KBM-7 (cell line): ENCODE measurements at regions not wholly inside any gene's neighbourhood (a gene's known extent, or its start where the extent isn't known, plus 50 kb on each side); places are given as distances from the start of the nearest gene placed in this dataset.

Source experiments
- DNase-seq: peaks from one replicate; pipeline ENCODE4 v3.0.0-alpha.2; 2015
- in situ Hi-C: fragments of 300-500 bp; cut with MboI; formaldehyde crosslinking; loops from 2 replicates; pipeline ENCODE4 v1.14.3; 2020; ENCODE audit warnings: low sequenced_read_pairs, low pct_unique_long_range_greater_than_20kb, mixed read lengths

- no peak for DNase-seq
- in situ Hi-C loops = no loop called here
Observed at GRCh38 chr5:159385536-159385935, 55.2 kb upstream of the IL12B start.

DNA sequence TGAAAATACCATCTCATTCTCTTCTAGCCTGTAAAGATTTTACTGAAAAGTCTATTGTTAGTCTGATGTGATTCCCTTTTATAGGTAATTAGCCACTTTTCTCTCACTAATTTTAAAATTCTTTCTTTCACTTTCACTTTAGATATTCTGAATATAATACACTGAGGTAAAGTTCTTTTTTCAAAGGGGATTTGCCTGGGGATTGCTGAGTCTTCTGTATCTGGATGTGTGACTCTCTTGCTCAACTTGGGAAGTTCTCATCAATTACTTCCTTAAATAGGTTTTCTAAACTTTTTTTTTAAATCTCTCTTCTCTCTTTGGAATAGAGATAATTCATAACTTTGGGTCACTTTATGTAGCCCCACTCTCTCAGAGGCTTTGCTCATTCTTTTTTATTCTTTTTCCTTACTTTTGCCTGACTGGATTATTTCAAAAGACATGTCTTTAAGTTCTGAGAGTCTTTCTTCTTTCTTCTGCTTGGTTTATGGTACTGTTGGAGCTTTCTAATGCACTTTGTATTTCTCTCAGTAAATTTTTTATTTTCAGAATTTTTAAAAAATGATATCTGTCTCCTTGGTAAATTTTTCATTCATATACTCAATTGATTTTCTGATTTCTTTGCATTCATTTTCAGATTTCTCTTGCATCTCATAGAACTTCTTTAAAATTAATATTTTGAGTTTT lies 55.9 kb upstream of the IL12B start:
- peak; percentile 32 for DNase-seq
- in situ Hi-C loops = no loop called here

DNA sequence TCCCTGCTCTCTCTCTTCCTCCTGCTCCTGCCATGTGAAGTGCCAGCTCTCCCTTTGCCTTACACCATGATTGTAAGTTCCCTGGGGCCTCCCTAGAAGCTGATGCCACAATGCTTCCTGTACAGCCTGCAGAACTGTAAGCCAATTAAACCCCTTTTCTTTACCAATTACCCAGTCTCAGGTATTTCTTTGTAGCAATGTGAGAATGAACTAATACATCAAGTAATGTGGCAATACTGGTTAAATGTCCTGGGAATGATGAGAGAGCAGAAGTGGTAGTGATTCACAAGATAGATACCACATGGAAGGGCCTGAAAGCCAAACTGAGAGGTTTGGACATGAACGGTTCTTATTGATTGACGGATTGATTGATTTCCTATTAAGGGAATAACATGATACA lies 62.6 kb upstream of the IL12B start:
- in situ Hi-C loops = no loop called here

GRCh38 chr5:159393854-159394274 lies 63.6 kb upstream of the IL12B start:
- in situ Hi-C loops = no loop called here
- DNase-seq = peak; percentile 73

More for the DNA sequence above, 62.6 kb upstream of the IL12B start:
- DNase-seq = no peak

GRCh38 chr5:159395202-159395601 lies 64.9 kb upstream of the IL12B start:
- in situ Hi-C loops = no loop called here
- DNase-seq = no peak

- peak; percentile 25 for DNase-seq
- in situ Hi-C loops = no loop called here
Observed at GRCh38 chr5:159398936-159399335, 68.6 kb upstream of the IL12B start.

- DNase-seq = no peak
- in situ Hi-C loops = no loop called here
Observed at GRCh38 chr5:159400476-159400875, 70.2 kb upstream of the IL12B start.

DNA sequence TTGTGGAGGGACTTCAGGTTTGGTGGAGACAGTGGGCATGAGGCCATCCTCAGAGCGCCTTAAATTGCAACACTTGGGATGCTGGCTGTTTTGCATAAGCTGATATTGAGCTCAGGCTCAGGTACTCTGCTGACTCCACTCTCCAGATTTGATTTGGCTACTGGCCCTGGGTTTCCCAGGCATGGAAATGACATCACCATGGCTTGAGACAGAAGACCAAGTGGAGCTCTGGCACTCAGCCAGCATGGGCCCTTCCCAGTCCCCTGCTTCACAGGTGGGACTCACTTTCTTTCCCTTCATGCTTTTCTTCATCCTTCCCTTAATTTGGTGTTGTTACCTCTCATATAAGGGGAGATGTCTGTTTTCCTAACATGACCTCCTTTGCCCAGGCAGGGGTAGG lies 72.0 kb upstream of the IL12B start:
- in situ Hi-C loops = no loop called here
- no peak for DNase-seq

GRCh38 chr5:159402856-159403255 lies 72.6 kb upstream of the IL12B start:
- in situ Hi-C loops = no loop called here
- DNase-seq = no peak

GRCh38 chr5:159403906-159404681 lies 73.8 kb upstream of the IL12B start:
- no peak for DNase-seq
- in situ Hi-C loops = no loop called here

GRCh38 chr5:159405611-159406031 lies 75.3 kb upstream of the IL12B start:
- peak; percentile 51 for DNase-seq
- in situ Hi-C loops = no loop called here

DNA sequence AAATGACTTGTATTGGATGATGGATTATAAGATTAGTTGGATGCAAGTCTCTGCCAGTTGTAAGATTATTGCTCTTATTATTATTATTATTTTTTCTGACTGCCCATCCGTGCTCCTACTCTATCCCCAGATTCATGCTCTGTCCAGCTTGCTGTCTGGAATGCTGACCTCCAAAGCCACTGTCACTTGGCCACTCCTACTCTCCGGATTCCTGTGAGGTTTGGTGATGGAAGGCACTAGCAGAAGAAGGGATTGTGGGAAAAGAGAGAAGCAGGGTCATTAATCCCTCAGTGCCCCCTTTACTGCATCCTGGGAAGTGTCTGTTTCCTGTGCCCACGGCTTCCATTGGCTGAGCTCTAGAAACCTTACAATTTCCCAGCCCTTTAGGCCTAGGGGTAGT lies 76.3 kb upstream of the IL12B start:
- DNase-seq = no peak
- in situ Hi-C loops = no loop called here

- DNase-seq = no peak
- in situ Hi-C loops = no loop called here
Observed at GRCh38 chr5:159409801-159410200, 79.5 kb upstream of the IL12B start.

DNA sequence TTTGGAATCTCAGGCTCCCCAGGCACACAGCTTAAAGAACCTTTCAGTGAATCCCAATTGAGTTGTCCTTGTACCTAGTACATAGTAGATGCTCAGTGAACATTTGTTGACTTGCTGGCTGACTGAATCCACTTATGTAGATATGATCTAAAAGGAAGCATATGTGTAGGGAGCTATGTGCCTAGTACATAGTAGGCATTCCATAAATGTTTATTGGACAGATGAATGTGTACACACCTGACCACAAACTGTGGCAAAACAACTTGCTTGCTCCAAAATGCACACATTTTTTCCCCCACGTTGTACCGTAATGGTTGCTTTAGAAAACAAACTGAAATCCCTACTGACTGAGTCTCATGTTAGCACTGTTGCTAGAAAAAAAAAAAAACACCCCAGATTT lies 80.2 kb upstream of the IL12B start:
- DNase-seq = no peak
- in situ Hi-C loops = no loop called here

GRCh38 chr5:159411115-159411514 lies 80.8 kb upstream of the IL12B start:
- no peak for DNase-seq
- in situ Hi-C loops = no loop called here

DNA sequence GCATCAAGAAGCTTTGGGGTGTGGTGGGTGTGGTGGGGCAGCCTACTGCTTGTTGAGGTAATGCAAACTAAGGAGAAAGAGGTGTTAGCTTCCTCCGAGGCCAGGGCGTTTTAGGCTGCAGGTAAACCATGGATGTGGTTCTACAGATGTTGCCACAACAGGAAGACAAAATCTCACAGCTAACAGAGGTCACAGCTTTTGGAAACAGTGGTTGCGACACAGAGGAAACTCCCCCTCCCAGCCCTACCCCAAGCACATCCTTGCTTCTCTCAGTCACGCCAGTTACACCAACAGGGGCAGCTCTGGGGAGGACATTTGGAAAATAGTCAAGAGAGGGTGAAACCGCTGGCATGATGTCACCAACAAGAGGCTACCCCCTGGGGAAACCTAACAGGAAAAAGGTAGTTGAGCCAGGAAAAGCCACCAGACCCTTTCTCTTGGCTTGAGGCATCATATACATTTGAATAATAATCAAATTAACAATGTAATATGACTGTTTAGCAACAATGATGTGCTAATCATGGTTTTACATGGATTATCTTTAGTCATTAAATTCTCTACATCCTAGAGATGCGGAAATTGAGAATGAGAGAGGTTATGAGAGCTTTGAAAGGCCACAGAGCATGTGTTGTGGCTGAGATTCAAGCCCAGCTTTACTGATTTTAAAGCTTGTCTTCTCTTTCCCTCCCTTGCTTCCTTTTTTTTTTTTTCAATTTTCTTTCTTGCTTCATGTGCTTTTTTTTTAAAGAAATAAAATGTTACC lies 82.2 kb upstream of the IL12B start:
- in situ Hi-C loops = no loop called here
- DNase-seq = peak; percentile 83

- in situ Hi-C loops = no loop called here
- DNase-seq = no peak
Observed at GRCh38 chr5:159414021-159414420, 83.7 kb upstream of the IL12B start.

GRCh38 chr5:159415301-159415937 lies 85.1 kb upstream of the IL12B start:
- in situ Hi-C loops = no loop called here
- DNase-seq = no peak

- in situ Hi-C loops = no loop called here
- no peak for DNase-seq
Observed at GRCh38 chr5:159416438-159416837, 86.2 kb upstream of the IL12B start.

DNA sequence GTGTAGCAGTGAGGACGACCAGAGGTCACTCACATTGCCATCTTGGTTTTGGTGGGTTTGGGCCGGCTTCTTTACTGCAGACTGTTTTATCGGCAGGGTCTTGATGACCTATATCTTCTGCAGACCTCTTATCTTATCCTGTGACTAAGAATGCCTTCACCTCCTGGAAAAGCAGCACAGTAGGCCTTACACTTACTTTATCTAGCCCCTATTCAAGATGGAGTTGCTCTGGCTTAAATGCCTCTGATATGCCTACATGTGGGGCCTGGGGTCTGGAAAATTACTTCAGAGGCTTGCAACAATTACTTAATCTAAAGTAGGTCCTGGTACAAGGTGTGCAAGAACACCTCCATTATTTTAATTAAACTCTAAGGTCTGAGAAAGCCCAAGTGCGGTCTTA lies 86.9 kb upstream of the IL12B start:
- in situ Hi-C loops = no loop called here
- no peak for DNase-seq
